Neural progenitor cell (in vitro differentiated cells): ENCODE measurements at regions not wholly inside any gene's neighbourhood (a gene's known extent, or its start where the extent isn't known, plus 50 kb on each side); places are given as distances from the start of the nearest gene placed in this dataset.

ENCODE experiments used
- EZH2 ChIP-seq: fragments of 200-600 bp; sonication (generic); IDR thresholded peaks from 2 replicates; pipeline ENCODE4 v1.6.1; 2017; ENCODE audit warnings: antibody characterized with exemption, mild to moderate bottlenecking, moderate library complexity
- TF ChIP-seq, protein P1 (sequence below): fragments of 200-600 bp; sonication (generic); IDR thresholded peaks from 2 replicates; pipeline ENCODE4 v1.5.1; 2017; ENCODE audit warnings: antibody characterized with exemption, mild to moderate bottlenecking

DNA sequence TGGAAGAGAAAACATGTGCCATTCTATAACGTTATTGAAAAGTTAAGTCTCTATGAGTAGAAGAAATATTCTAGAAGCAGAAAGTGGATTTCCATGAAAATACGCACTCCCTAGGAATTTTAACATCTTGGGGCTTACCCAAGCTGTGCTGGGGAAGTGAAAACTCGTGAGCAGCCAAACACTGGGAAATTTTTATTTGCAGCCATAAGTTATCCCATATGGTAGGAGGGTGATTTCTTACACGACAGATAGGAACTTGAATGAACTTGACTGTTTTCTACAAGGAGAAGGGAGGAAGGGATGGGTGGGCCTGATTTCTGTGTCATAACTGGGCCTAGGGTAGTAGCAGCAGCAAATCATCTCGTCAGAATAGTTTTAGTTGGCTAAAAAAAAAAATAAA is 272.6 kb downstream of the ETAA1 start:
- TF ChIP-seq, protein P1, sequence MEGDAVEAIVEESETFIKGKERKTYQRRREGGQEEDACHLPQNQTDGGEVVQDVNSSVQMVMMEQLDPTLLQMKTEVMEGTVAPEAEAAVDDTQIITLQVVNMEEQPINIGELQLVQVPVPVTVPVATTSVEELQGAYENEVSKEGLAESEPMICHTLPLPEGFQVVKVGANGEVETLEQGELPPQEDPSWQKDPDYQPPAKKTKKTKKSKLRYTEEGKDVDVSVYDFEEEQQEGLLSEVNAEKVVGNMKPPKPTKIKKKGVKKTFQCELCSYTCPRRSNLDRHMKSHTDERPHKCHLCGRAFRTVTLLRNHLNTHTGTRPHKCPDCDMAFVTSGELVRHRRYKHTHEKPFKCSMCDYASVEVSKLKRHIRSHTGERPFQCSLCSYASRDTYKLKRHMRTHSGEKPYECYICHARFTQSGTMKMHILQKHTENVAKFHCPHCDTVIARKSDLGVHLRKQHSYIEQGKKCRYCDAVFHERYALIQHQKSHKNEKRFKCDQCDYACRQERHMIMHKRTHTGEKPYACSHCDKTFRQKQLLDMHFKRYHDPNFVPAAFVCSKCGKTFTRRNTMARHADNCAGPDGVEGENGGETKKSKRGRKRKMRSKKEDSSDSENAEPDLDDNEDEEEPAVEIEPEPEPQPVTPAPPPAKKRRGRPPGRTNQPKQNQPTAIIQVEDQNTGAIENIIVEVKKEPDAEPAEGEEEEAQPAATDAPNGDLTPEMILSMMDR = no peak
- TF ChIP-seq EZH2 = no peak
